Gastroesophageal sphincter (tissue), 4 donors: ENCODE measurements at regions not wholly inside any gene's neighbourhood (a gene's known extent, or its start where the extent isn't known, plus 50 kb on each side); places are given as distances from the start of the nearest gene placed in this dataset.

Source experiments
- ATAC-seq: fragments of 150-250 bp; one replicate; pipeline ENCODE4 v1.9.1; 2016; ENCODE audit warnings: mild to moderate bottlenecking, moderate library complexity
- H3K27ac ChIP-seq, 4 donors: fragments of 200-600 bp; sonication (generic) in 3 of 4; 1 replicate in 3 of 4; 2 replicates in 1 of 4; pipeline ENCODE4 v1.5.1; 2016 to 2019
- H3K27me3 ChIP-seq: fragments of 200-600 bp; sonication (generic); one replicate; pipeline ENCODE4 v1.5.1; 2019
- H3K36me3 ChIP-seq, 2 donors: fragments of 200-600 bp; sonication (generic); one replicate each; pipeline ENCODE4 v1.5.1; 2019; ENCODE audit warnings: control low read depth in 1 of 2
- H3K4me1 ChIP-seq, 3 donors: fragments of 200-600 bp; sonication (generic); 1 replicate in 2 of 3; 2 replicates in 1 of 3; pipeline ENCODE4 v1.5.1; 2016 to 2019; ENCODE audit warnings: control low read depth in 2 of 3
- H3K4me3 ChIP-seq, 2 donors: fragments of 200-600 bp; sonication (generic); one replicate each; pipeline ENCODE4 v1.5.1; 2019; ENCODE audit warnings: mild to moderate bottlenecking in 1 of 2, moderate library complexity in 1 of 2
- H3K9me3 ChIP-seq, 3 donors: fragments of 200-600 bp; sonication (generic); one replicate each; pipeline ENCODE4 v1.5.1; 2017 to 2019; ENCODE audit warnings: control low read depth in 2 of 3
- EP300 ChIP-seq: sonication (generic); formaldehyde crosslinking; IDR thresholded peaks from one replicate; pipeline ENCODE4 v1.6.1; 2017; ENCODE audit warnings: antibody characterized with exemption, mild to moderate bottlenecking
- POLR2A ChIP-seq, 2 donors: fragments of 450-650 bp; IDR thresholded peaks; one replicate each; pipeline ENCODE4 v1.6.1; 2017; ENCODE audit warnings: antibody characterized with exemption in 2 of 2, mild to moderate bottlenecking in 2 of 2, moderate library complexity in 1 of 2
- POLR2AphosphoS5 ChIP-seq: sonication (generic); formaldehyde crosslinking; IDR thresholded peaks from one replicate; pipeline ENCODE4 v1.6.1; 2017; ENCODE audit warnings: antibody characterized with exemption
- WGBS, 2 donors: methylation state at CpG; one replicate each; pipeline ENCODE4 v1.1.5; 2018; ENCODE audit warnings: low coverage in 1 of 2; 5-methylcytosine and 5-hydroxymethylcytosine counted together
- small RNA-seq, 4 donors: library from RNA; depleted of rRNA; stranded (forward); fragments of <200 nt; gene quantifications; one replicate each; pipeline ENCODE3, GENCODE V24; 2016
- TF ChIP-seq, protein P1 (sequence below), 4 experiments: fragments of 200-600 bp in 2 of 4; fragments of 450-650 bp in 2 of 4; sonication (generic) in 1 of 4; IDR thresholded peaks; one replicate each; pipeline ENCODE4 v1.5.1; 2017 to 2019; ENCODE audit warnings: antibody characterized with exemption in 4 of 4, mild to moderate bottlenecking in 2 of 4, moderate library complexity in 2 of 4

DNA sequence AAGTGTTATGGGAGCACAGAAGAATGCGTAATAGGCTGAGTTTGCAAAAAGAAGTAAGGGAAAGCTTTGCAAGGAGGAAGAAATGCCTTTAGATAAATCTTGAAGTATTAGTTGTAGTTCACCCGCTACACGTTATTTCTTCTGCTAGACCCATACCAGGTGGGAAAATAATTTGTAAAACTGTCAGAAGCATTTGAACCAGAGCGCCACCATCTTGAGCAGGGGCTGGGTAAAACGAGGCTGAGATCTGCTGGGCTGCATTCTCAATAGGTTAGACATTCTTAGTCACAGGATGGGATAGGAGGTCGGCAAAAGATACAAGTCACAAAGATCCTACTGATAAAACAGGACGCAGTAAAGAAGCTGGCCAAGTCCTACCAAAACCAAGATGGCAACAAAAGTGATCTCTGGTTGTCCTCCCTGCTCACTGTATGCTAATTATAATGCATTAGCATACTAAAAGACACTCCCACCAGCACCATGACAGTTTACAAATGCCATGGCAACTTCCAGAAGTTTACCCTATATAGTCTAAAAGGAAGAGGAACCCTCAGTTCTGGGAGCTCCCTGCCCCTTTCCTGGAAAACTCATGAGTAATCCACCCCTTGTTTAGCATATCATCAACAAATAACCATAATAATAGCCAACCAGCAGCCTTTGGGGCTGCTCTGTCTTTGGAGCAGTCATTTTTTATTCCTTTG is 50.0 kb upstream of the ZNF280D start:
- H3K9me3 ChIP-seq = peaks cover 0 to under 1% (median 0%) of the 10 kb centered on the region in 3 donors
- 84 to 85% methylated on average over 7 of the region's 7 CpGs for WGBS, 2 donors

More for the DNA sequence above, 50.0 kb upstream of the ZNF280D start:
- no peak for TF ChIP-seq POLR2A (IDR thresholded peaks at IDR 0.05)
- TF ChIP-seq, protein P1, sequence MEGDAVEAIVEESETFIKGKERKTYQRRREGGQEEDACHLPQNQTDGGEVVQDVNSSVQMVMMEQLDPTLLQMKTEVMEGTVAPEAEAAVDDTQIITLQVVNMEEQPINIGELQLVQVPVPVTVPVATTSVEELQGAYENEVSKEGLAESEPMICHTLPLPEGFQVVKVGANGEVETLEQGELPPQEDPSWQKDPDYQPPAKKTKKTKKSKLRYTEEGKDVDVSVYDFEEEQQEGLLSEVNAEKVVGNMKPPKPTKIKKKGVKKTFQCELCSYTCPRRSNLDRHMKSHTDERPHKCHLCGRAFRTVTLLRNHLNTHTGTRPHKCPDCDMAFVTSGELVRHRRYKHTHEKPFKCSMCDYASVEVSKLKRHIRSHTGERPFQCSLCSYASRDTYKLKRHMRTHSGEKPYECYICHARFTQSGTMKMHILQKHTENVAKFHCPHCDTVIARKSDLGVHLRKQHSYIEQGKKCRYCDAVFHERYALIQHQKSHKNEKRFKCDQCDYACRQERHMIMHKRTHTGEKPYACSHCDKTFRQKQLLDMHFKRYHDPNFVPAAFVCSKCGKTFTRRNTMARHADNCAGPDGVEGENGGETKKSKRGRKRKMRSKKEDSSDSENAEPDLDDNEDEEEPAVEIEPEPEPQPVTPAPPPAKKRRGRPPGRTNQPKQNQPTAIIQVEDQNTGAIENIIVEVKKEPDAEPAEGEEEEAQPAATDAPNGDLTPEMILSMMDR (IDR thresholded peaks at IDR 0.05) = no peak
- TF ChIP-seq EP300 = no peak
- TF ChIP-seq POLR2AphosphoS5 = no peak
- no peak overlapping the region for H3K4me3 ChIP-seq
- H3K36me3 ChIP-seq = no peaks in the 10 kb centered on the region
- no peaks in the 10 kb centered on the region for H3K27me3 ChIP-seq
- H3K4me1 ChIP-seq = no peaks in the 10 kb centered on the region
- H3K27ac ChIP-seq = no peak overlapping the region
- ATAC-seq = no peak

Small RNAs in the stretch of these regions (small RNA-seq; reads per million reads assigned to genes)
- 0 reads per million in 4 donors for gene AC090517.1
- gene AC090517.3 = 0 reads per million in 4 donors
